Thymus (tissue), 11 donors: ENCODE measurements at regions not wholly inside any gene's neighbourhood (a gene's known extent, or its start where the extent isn't known, plus 50 kb on each side); places are given as distances from the start of the nearest gene placed in this dataset.

Source experiments
- DNase-seq, 9 donors: peaks; one replicate each; pipeline ENCODE4 v3.0.0-alpha.2; 2013; ENCODE audit warnings: low spot score in 9 of 9, low read depth in 6 of 9, missing footprints in 1 of 9
- H3K27ac ChIP-seq, 2 donors: one replicate each; pipeline ENCODE4 v1.5.1; 2013; ENCODE audit warnings: control low read depth in 1 of 2, low read depth in 1 of 2, low read length in 1 of 2, mild to moderate bottlenecking in 1 of 2, moderate library complexity in 1 of 2
- H3K27me3 ChIP-seq, 2 donors: one replicate each; pipeline ENCODE4 v1.5.1; 2013; ENCODE audit warnings: low read length in 1 of 2; ENCODE audit not compliant: control insufficient read depth in 2 of 2, insufficient read depth in 1 of 2
- H3K36me3 ChIP-seq, 2 donors: one replicate each; pipeline ENCODE4 v1.5.1; 2013; ENCODE audit warnings: low read length in 1 of 2, mild to moderate bottlenecking in 1 of 2, moderate library complexity in 1 of 2; ENCODE audit not compliant: control insufficient read depth in 2 of 2, insufficient read depth in 2 of 2
- H3K4me1 ChIP-seq, 2 donors: one replicate each; pipeline ENCODE4 v1.5.1; 2013; ENCODE audit warnings: low read length in 2 of 2; ENCODE audit not compliant: control insufficient read depth in 2 of 2, insufficient read depth in 2 of 2
- H3K4me3 ChIP-seq, 2 donors: one replicate each; pipeline ENCODE4 v1.5.1; 2013; ENCODE audit warnings: low read length in 2 of 2, control low read depth in 1 of 2, mild to moderate bottlenecking in 1 of 2
- H3K9me3 ChIP-seq, 2 donors: one replicate each; pipeline ENCODE4 v1.5.1; 2013; ENCODE audit warnings: low read length in 1 of 2, mild to moderate bottlenecking in 1 of 2; ENCODE audit not compliant: control insufficient read depth in 2 of 2, insufficient read depth in 1 of 2
- WGBS: extraction: QIAGEN DNeasy Blood & Tissue Kit; methylation state at CpG from one replicate; pipeline ENCODE4 v1.1.7; 2013; 5-methylcytosine and 5-hydroxymethylcytosine counted together
- donor health status: healthy.

DNA sequence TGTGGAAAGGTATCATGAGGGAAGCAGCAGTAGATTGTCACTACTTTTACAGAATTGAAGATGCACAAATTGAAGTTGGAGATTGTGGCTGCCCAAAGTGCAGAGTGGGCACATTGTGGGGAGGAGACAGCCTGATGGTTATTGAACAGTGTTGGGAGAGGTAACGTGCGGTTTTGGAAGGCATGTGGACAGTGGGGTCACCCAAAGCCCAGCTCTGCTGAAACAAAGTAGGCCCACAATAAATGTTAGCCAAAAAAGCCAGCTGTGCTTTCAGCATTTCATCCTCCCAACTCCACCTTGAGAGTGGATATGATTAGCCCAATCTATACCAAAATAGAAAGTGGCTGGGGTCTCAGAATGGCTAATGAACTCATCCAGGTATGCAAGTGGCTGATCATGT is 96.7 kb downstream of the TMX1 start:
- no peaks in the 10 kb centered on the region for H3K4me1 ChIP-seq
- DNase-seq, result no peak
- no peaks in the 10 kb centered on the region for H3K36me3 ChIP-seq
- no peaks in the 10 kb centered on the region for H3K9me3 ChIP-seq
- H3K27me3 ChIP-seq, result no peaks in the 10 kb centered on the region
- no peak overlapping the region for H3K27ac ChIP-seq
- 72% methylated on average over 2 of the region's 2 CpGs for WGBS
- H3K4me3 ChIP-seq, result no peak overlapping the region

DNA sequence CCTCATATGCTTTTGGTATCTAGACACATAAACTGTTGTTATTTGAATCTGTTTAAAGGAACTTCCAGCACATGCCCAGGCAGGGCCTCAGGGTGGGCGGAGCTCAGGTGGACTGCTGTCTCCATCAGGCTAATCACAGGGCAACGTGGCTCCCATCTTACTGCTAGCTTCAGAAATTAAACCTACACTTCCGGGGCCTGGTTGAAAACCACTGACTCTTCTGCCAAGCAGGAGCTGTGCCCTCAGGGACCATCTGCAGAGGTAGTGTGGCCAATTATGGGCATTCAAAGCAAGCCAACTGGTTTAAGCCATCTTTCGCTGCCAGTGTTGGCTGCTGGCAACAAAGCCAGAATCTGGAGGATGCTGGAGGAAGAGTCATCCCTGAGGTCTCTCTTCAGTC is 97.5 kb downstream of the TMX1 start:
- H3K27me3 ChIP-seq, result no peaks in the 10 kb centered on the region
- no peaks in the 10 kb centered on the region for H3K4me1 ChIP-seq
- H3K27ac ChIP-seq, result no peak overlapping the region
- H3K36me3 ChIP-seq, result no peaks in the 10 kb centered on the region
- H3K4me3 ChIP-seq, result no peak overlapping the region
- DNase-seq, result no peak
- H3K9me3 ChIP-seq, result no peaks in the 10 kb centered on the region
- WGBS, result 90% methylated on average over 4 of the region's 4 CpGs

DNA sequence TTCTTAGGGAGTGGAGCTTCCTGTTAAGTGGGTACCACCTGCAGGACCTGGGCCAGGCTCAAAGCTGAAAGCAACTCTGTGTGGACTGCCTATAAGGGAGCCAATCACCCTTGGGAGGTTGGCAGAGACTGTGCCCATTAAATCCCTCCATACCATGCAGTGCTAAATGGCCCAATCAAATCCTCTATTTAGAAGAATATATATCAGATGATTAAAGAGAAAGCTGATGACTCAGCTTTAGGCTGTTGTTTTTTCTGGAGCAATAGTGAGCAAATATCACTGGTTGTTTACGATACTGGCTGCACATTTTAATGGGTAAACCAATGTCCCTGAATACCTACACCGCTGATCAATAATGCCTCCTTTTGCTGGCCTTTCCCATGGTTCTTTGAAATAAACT is 101.3 kb downstream of the TMX1 start:
- WGBS, result 98% methylated on average over 2 of the region's 2 CpGs

DNA sequence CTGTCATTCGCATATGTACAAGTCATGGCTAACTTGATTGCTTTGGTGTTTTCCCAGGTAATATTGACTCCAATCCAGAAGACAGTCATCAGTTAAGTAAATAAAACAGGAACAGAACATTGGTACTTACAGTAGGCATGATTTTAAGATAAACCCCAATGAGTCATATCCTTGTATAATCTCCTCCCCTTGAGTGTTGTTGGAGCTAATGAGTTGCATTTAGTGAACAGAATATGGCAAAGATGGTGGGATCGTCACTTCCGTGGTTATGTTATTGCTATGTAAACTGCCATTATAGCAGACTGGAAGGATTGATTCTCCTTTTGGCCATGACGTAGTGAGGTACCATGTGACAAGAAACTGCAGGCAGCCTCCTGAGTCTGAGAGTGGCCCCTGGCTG is 102.2 kb downstream of the TMX1 start:
- 98% methylated on average over 4 of the region's 4 CpGs for WGBS
- H3K4me3 ChIP-seq, result no peak overlapping the region
- H3K27me3 ChIP-seq, result no peaks in the 10 kb centered on the region

More for the DNA sequence above, 101.3 kb downstream of the TMX1 start:
- Histone ChIP-seq H3K9me3 (no peaks in the 10 kb centered on the region), H3K4me3 (no peak overlapping the region), H3K4me1 (no peaks in the 10 kb centered on the region), H3K36me3 (no peaks in the 10 kb centered on the region), H3K27ac (no peak overlapping the region), H3K27me3 (no peaks in the 10 kb centered on the region)
- DNase-seq, result no peak

DNA sequence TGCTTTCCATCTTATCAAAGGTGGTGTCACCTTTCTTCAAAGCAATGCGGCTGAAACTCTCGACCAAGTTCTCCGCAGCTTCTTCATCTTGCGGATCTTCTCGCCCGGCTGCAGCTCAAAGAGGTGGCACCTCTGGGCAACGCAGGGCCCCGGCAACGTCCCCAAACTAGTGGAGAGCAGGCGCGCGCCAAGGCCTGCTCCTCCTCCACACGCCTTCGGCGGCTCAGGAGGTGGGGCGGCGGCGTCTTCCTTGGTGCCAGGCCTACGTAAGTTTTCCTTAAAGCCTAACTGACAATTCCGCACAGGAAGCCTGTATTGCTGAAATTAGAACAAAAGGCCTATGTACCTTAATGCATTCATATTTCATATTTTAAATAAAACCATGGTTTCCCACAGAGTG is 112.0 kb downstream of the TMX1 start:
- 95% methylated on average over 20 of the region's 20 CpGs for WGBS
- no peak overlapping the region for H3K4me3 ChIP-seq
- no peaks in the 10 kb centered on the region for H3K9me3 ChIP-seq
- H3K27me3 ChIP-seq, result no peaks in the 10 kb centered on the region
- no peaks in the 10 kb centered on the region for H3K36me3 ChIP-seq
- no peak for DNase-seq
- no peaks in the 10 kb centered on the region for H3K4me1 ChIP-seq
- no peak overlapping the region for H3K27ac ChIP-seq

More for the DNA sequence above, 102.2 kb downstream of the TMX1 start:
- Histone ChIP-seq H3K4me1 (no peaks in the 10 kb centered on the region), H3K36me3 (no peaks in the 10 kb centered on the region), H3K27ac (no peak overlapping the region), H3K9me3 (peaks cover 0 to 2% of the 10 kb centered on the region in 2 donors)
- DNase-seq, result no peak

DNA sequence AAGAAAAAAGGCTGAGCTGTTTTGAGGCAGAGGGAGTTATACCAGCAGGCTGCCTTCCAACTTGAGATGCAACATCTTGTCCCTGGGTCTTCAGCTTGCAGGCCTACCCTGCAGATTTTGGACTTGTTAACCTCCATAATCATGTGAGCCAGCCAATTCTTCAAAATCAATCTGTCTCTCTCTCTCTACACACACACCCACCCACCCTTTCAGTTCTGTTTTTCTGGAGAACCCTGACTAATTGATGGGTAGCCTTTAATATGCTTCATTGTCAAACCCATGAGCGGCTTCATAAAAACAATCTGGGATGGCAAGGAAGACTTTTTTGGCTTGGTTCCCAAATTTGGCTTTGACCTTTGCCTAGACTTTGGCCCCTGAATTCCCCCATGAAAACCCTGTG is 113.9 kb downstream of the TMX1 start:
- no peaks in the 10 kb centered on the region for H3K4me1 ChIP-seq
- no peaks in the 10 kb centered on the region for H3K36me3 ChIP-seq
- H3K27ac ChIP-seq, result no peak overlapping the region
- 98% methylated on average over 1 of the region's 1 CpG for WGBS
- H3K9me3 ChIP-seq, result no peaks in the 10 kb centered on the region
- H3K4me3 ChIP-seq, result no peak overlapping the region
- H3K27me3 ChIP-seq, result no peaks in the 10 kb centered on the region
- no peak for DNase-seq

DNA sequence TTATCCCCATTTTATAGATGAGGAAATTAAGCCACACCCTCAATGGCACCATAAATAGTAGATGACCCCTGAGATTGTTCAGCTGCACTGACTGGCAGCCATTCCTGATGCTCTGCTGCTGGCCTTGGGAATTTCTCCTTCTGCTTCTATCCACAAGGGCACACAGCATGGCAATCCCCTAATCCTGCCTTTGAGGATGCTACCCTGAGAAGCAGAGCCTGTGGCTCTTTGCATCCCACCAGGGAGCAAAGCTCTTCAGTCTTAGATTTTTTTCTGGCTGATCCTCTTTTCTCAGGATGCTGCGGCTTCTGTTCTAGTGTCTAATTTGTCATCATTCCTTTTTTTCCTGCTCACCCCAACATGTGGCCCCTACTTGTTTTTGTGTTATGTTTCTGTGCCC is 114.8 kb downstream of the TMX1 start:
- H3K4me3 ChIP-seq, result no peak overlapping the region
- no peak for DNase-seq
- 96% methylated on average over 1 of the region's 1 CpG for WGBS

DNA sequence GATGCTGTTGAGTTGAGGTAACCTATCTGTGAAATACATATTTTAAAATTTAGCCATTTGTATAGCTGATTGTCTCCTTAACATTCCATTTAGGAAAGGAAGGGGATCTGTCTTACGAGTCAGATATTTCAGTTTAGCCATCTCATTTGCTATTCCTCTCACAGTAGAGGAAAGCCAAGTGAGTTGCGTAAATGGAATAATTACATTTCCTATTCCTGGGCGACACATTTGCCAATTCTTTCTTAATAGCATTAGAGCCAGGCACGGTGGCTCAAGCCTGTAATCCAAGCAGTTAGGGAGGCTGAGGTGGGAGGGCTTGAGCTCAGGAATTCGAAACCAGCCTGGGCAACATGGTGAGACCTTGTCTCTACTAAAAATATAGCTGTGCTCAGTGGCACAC is 116.3 kb downstream of the TMX1 start:
- H3K36me3 ChIP-seq, result no peaks in the 10 kb centered on the region
- H3K27ac ChIP-seq, result no peak overlapping the region
- WGBS, result 89% methylated on average over 5 of the region's 5 CpGs
- H3K4me3 ChIP-seq, result no peak overlapping the region
- no peaks in the 10 kb centered on the region for H3K27me3 ChIP-seq
- no peaks in the 10 kb centered on the region for H3K9me3 ChIP-seq
- no peak for DNase-seq
- H3K4me1 ChIP-seq, result no peaks in the 10 kb centered on the region

More for the DNA sequence above, 114.8 kb downstream of the TMX1 start:
- H3K36me3 ChIP-seq, result no peaks in the 10 kb centered on the region
- no peaks in the 10 kb centered on the region for H3K4me1 ChIP-seq
- H3K27ac ChIP-seq, result no peak overlapping the region
- no peaks in the 10 kb centered on the region for H3K27me3 ChIP-seq
- no peaks in the 10 kb centered on the region for H3K9me3 ChIP-seq

DNA sequence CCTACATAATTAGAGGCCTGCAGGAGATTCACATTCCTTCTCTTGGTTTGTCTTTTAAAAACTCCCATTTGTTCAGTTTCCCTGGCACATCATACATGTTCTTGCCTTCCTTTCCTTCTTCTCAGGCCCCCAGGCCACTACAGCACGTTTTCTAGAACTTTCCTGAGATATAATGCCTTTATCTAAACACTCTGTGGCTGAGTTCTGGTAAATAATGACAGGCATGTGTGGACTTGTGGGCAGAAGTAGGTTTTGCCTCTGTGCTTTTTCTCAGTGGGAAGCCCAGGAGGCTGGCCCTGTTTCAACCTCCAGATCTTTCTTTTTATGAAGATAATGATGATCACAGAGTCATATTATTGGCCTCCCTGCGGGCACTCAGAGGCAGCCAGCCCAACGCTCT is 117.2 kb downstream of the TMX1 start:
- Histone ChIP-seq H3K9me3 (no peaks in the 10 kb centered on the region), H3K36me3 (no peaks in the 10 kb centered on the region), H3K4me3 (no peak overlapping the region), H3K27me3 (no peaks in the 10 kb centered on the region), H3K27ac (peak overlapping the region in 1 of 2 donors; percentile 26), H3K4me1 (no peaks in the 10 kb centered on the region)
- WGBS, result 83% methylated on average over 3 of the region's 3 CpGs
- DNase-seq, result no peak

DNA sequence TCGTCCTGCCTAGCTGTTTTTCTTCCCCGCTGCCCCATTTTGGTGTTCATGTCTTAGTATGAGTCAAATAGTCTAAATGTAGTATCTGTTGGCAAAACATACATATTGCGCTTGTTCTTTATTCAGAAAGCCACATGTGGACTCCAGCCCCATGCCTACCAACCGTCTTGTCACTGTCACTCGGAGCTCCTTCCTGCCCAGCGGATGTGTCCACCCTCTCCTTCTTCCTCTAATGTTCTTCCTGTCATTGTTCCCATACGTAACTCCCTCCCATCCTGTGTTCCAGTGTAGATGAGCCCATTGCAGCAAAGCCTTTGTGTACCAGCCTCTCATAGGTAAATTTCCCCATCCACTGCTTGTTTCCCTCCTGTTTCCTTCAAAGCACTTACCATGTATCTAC is 120.5 kb downstream of the TMX1 start:
- Histone ChIP-seq H3K9me3 (no peaks in the 10 kb centered on the region), H3K4me3 (no peak overlapping the region), H3K36me3 (no peaks in the 10 kb centered on the region), H3K4me1 (no peaks in the 10 kb centered on the region), H3K27me3 (no peaks in the 10 kb centered on the region), H3K27ac (no peak overlapping the region)
- WGBS, result 85% methylated on average over 7 of the region's 7 CpGs
- DNase-seq, result no peak
